ENCODE measurements at regions not wholly inside any gene's neighbourhood (a gene's known extent, or its start where the extent isn't known, plus 50 kb on each side); places are given as distances from the start of the nearest gene placed in this dataset.

DNA sequence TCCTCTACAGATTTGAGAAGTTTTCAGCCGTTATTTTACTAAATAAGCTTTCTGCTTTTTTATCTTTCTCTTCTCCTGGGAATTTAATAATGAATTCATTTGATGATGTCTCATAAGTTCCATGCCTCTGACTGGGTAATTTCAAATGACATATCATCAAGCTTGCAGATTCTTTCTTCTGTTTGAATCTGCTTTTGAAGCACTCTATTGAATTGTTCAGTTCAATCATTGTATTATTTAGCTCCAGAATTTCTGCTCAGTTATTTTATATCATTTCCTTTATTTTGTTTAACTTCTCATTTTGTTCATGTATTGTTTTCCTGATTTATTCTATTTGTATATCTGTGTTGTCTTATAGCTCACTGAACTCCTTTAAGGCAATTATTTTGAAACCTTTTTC lies 196.9 kb upstream of the CNTNAP2 start:
- no peaks in the 10 kb centered on the region for H3K27me3 ChIP-seq (ENCODE audit: control insufficient read depth, insufficient read depth, low read length)
- H3K4me3 ChIP-seq (ENCODE audit: insufficient read depth, low read depth, low read length): no peak overlapping the region
- no peak overlapping the region for H3K56ac ChIP-seq (ENCODE audit: extremely low read depth, insufficient read depth, low read length)
- TF ChIP-seq, protein P1, sequence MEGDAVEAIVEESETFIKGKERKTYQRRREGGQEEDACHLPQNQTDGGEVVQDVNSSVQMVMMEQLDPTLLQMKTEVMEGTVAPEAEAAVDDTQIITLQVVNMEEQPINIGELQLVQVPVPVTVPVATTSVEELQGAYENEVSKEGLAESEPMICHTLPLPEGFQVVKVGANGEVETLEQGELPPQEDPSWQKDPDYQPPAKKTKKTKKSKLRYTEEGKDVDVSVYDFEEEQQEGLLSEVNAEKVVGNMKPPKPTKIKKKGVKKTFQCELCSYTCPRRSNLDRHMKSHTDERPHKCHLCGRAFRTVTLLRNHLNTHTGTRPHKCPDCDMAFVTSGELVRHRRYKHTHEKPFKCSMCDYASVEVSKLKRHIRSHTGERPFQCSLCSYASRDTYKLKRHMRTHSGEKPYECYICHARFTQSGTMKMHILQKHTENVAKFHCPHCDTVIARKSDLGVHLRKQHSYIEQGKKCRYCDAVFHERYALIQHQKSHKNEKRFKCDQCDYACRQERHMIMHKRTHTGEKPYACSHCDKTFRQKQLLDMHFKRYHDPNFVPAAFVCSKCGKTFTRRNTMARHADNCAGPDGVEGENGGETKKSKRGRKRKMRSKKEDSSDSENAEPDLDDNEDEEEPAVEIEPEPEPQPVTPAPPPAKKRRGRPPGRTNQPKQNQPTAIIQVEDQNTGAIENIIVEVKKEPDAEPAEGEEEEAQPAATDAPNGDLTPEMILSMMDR (conservative IDR thresholded peaks at IDR 0.05; ENCODE audit: low read depth, low read length): no peak
- TF ChIP-seq, protein P2, sequence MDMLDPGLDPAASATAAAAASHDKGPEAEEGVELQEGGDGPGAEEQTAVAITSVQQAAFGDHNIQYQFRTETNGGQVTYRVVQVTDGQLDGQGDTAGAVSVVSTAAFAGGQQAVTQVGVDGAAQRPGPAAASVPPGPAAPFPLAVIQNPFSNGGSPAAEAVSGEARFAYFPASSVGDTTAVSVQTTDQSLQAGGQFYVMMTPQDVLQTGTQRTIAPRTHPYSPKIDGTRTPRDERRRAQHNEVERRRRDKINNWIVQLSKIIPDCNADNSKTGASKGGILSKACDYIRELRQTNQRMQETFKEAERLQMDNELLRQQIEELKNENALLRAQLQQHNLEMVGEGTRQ (IDR thresholded peaks at IDR 0.05; ENCODE audit: low read depth, low read length): no peak
- TF ChIP-seq NFE2L2 (IDR thresholded peaks at IDR 0.05; ENCODE audit: low read depth, low read length): no peak
- TF ChIP-seq RFX5 (IDR thresholded peaks at IDR 0.05; ENCODE audit: low read depth, low read length): no peak
- CTCF ChIA-PET: no interaction called here
- H3K4me2 ChIP-seq (ENCODE audit: low read depth, low read length): no peak overlapping the region
- H4K91ac ChIP-seq (ENCODE audit: insufficient read depth, low read depth, low read length): no peak overlapping the region
- H4K8ac ChIP-seq (ENCODE audit: low read depth in 2 of 2, low read length in 2 of 2): no peak overlapping the region
- no peak overlapping the region for H3K23ac ChIP-seq (ENCODE audit: low read depth, low read length)
- no peak overlapping the region for H2BK120ac ChIP-seq (ENCODE audit: low read depth, low read length)
- H2BK15ac ChIP-seq (ENCODE audit: low read depth, low read length): no peak overlapping the region
- H3K18ac ChIP-seq (ENCODE audit: low read depth, low read length): no peak overlapping the region
- H2BK5ac ChIP-seq (ENCODE audit: low read depth, low read length, poor library complexity, severe bottlenecking): no peak overlapping the region
- in situ Hi-C loops (cut with MboI; ENCODE audit: low sequenced_read_pairs) (no loop called here), intact Hi-C loops (cut with micrococcal nuclease) (no loop called here), dilution Hi-C loops (cut with HindIII; ENCODE audit: low sequenced_read_pairs, unreplicated experiment) (no loop called here)
- H2AK5ac ChIP-seq (ENCODE audit: low read depth, low read length): no peak overlapping the region
- no peak overlapping the region for H3K27ac ChIP-seq (ENCODE audit: insufficient read depth, low read length)
- H2AK9ac ChIP-seq (replicated peaks; ENCODE audit: low read depth, low read length, poor library complexity): no peak overlapping the region
- no peak for DNase-seq
- ATAC-seq (ENCODE audit: low read depth): no peak
- H3K9ac ChIP-seq (ENCODE audit: low read depth, low read length): no peak overlapping the region
- H2AFZ ChIP-seq (replicated peaks; ENCODE audit: low read length, poor library complexity): no peak overlapping the region
- no TSS peak for BruUV-seq (replicated peaks)
- no peaks in the 10 kb centered on the region for H4K20me1 ChIP-seq (ENCODE audit: insufficient read depth, low read length)
- no CpG with 5 or more reads among the region's 1 CpG for WGBS, 2 experiments (ENCODE audit: extremely low coverage in 2 of 2, insufficient read length in 1 of 2)
- no peak overlapping the region for H2BK20ac ChIP-seq (ENCODE audit: low read depth, low read length)
- no peaks in the 10 kb centered on the region for H3K9me1 ChIP-seq (ENCODE audit: insufficient read depth, low read length)
- no peaks in the 10 kb centered on the region for H3K36me3 ChIP-seq (ENCODE audit: control insufficient read depth, insufficient read depth, low read length)
- no peak overlapping the region for H3K14ac ChIP-seq (replicated peaks; ENCODE audit: low read depth, low read length)
- no peak overlapping the region for H4K5ac ChIP-seq (ENCODE audit: low read depth, low read length)
- POLR2A ChIA-PET (ENCODE audit: unreplicated experiment): no interaction called here
- peaks cover 8% of the 10 kb centered on the region for H3K9me3 ChIP-seq (ENCODE audit: control insufficient read depth, insufficient read depth, low read length)
- no peaks in the 10 kb centered on the region for H3K4me1 ChIP-seq (ENCODE audit: control insufficient read depth, insufficient read depth, low read length)
- H3K79me1 ChIP-seq (ENCODE audit: low read depth in 1 of 2, low read length in 2 of 2): no peaks in the 10 kb centered on the region
- no peak overlapping the region for H3K4ac ChIP-seq (ENCODE audit: low read depth, low read length)

Data from IMR-90 (cell line).